ENCODE measurements at regions not wholly inside any gene's neighbourhood (a gene's known extent, or its start where the extent isn't known, plus 50 kb on each side); places are given as distances from the start of the nearest gene placed in this dataset.

DNA sequence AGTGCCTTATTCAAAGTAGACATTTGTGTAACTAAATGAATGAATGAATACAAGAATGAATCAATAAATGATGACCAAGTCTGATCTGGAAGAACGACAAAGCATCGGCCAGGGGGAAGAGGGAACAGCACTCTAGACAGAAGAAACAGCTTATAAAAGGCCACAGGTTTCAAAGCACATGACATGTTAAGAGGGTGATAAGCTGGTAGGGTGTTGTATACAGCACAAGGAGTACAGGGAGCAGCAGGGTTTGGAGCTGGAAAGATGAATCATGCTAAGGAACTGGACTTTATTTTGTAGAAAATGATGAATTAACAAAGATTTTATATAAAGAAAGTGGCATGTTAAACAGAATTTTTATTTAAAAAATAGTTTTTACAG is 302.5 kb downstream of the NUAK1 start:
- Histone ChIP-seq H3K9me3 (no peaks in the 10 kb centered on the region), H3K4me3 (no peak overlapping the region), H3K4me1 (no peaks in the 10 kb centered on the region), H3K27me3 (no peaks in the 10 kb centered on the region), H3K36me3 (no peaks in the 10 kb centered on the region), H3K27ac (no peak overlapping the region)
- TF ChIP-seq CTCF (IDR thresholded peaks at IDR 0.05), result no peak
- no peak for TF ChIP-seq POLR2A (IDR thresholded peaks at IDR 0.05)
- intact Hi-C loops (cut with DNase I; ENCODE audit: low total_unique reads), result no loop called here
- DNase-seq, result no peak

GRCh38 chr12:105839629-105840127 is 299.1 kb downstream of the NUAK1 start:
- intact Hi-C loops (cut with DNase I; ENCODE audit: low total_unique reads), result no loop called here

GRCh38 chr12:105840384-105840783 is 298.4 kb downstream of the NUAK1 start:
- intact Hi-C loops (cut with DNase I; ENCODE audit: low total_unique reads), result no loop called here
- no peaks in the 10 kb centered on the region for H3K36me3 ChIP-seq
- TF ChIP-seq POLR2A (IDR thresholded peaks at IDR 0.05) (no peak), CTCF (IDR thresholded peaks at IDR 0.05) (no peak)

More at GRCh38 chr12:105839629-105840127, 299.1 kb downstream of the NUAK1 start:
- DNase-seq, result no peak
- H3K4me1 ChIP-seq, result no peaks in the 10 kb centered on the region
- no peak overlapping the region for H3K4me3 ChIP-seq
- no peaks in the 10 kb centered on the region for H3K9me3 ChIP-seq
- H3K27ac ChIP-seq, result no peak overlapping the region
- no peaks in the 10 kb centered on the region for H3K27me3 ChIP-seq
- no peaks in the 10 kb centered on the region for H3K36me3 ChIP-seq
- TF ChIP-seq CTCF (IDR thresholded peaks at IDR 0.05) (no peak), POLR2A (IDR thresholded peaks at IDR 0.05) (no peak)

GRCh38 chr12:105841840-105842239 is 296.9 kb downstream of the NUAK1 start:
- no peak overlapping the region for H3K4me3 ChIP-seq
- intact Hi-C loops (cut with DNase I; ENCODE audit: low total_unique reads), result no loop called here
- H3K27ac ChIP-seq, result no peak overlapping the region
- DNase-seq, result no peak
- no peaks in the 10 kb centered on the region for H3K27me3 ChIP-seq
- no peaks in the 10 kb centered on the region for H3K4me1 ChIP-seq
- TF ChIP-seq POLR2A (IDR thresholded peaks at IDR 0.05) (no peak), CTCF (IDR thresholded peaks at IDR 0.05) (no peak)
- no peaks in the 10 kb centered on the region for H3K36me3 ChIP-seq
- no peaks in the 10 kb centered on the region for H3K9me3 ChIP-seq

More at GRCh38 chr12:105840384-105840783, 298.4 kb downstream of the NUAK1 start:
- Histone ChIP-seq H3K4me3 (no peak overlapping the region), H3K9me3 (no peaks in the 10 kb centered on the region), H3K4me1 (no peaks in the 10 kb centered on the region), H3K27ac (no peak overlapping the region), H3K27me3 (no peaks in the 10 kb centered on the region)
- DNase-seq, result no peak

DNA sequence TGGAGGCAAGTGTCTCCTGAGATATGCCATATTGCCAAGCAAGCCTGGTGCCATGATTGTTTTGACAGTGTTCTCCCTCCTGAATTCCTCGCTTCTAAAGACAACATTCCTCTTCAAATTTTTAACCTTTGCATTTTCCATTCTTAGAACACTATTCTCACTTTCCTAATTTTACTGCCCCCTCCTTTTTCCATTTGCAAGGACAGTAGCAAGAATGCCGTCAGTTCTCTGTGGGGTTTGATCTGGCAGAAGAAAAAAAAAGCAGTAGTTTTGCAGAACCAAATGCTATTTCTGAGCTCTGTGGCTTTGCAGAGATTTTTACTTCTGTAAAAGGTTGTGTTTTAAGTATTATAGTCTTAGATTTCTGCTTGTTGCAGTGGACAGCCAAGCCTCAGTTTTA is 295.2 kb downstream of the NUAK1 start:
- Histone ChIP-seq H3K36me3 (no peaks in the 10 kb centered on the region), H3K4me1 (no peaks in the 10 kb centered on the region), H3K4me3 (no peak overlapping the region), H3K9me3 (no peaks in the 10 kb centered on the region), H3K27ac (no peak overlapping the region), H3K27me3 (no peaks in the 10 kb centered on the region)
- DNase-seq, result no peak
- TF ChIP-seq POLR2A (IDR thresholded peaks at IDR 0.05) (no peak), CTCF (IDR thresholded peaks at IDR 0.05) (no peak)
- intact Hi-C loops (cut with DNase I; ENCODE audit: low total_unique reads), result no loop called here

Measured in uterus (tissue), 3 donors.